NCI-H2081 treated with DMSO at 0.1 percent for 48 hours (cell line): ENCODE measurements at regions not wholly inside any gene's neighbourhood (a gene's known extent, or its start where the extent isn't known, plus 50 kb on each side); places are given as distances from the start of the nearest gene placed in this dataset.

Experiments used
- DNase-seq: peaks from one replicate; lab custom pipeline; 2025; lab: John Stamatoyannopoulos, UW

DNA sequence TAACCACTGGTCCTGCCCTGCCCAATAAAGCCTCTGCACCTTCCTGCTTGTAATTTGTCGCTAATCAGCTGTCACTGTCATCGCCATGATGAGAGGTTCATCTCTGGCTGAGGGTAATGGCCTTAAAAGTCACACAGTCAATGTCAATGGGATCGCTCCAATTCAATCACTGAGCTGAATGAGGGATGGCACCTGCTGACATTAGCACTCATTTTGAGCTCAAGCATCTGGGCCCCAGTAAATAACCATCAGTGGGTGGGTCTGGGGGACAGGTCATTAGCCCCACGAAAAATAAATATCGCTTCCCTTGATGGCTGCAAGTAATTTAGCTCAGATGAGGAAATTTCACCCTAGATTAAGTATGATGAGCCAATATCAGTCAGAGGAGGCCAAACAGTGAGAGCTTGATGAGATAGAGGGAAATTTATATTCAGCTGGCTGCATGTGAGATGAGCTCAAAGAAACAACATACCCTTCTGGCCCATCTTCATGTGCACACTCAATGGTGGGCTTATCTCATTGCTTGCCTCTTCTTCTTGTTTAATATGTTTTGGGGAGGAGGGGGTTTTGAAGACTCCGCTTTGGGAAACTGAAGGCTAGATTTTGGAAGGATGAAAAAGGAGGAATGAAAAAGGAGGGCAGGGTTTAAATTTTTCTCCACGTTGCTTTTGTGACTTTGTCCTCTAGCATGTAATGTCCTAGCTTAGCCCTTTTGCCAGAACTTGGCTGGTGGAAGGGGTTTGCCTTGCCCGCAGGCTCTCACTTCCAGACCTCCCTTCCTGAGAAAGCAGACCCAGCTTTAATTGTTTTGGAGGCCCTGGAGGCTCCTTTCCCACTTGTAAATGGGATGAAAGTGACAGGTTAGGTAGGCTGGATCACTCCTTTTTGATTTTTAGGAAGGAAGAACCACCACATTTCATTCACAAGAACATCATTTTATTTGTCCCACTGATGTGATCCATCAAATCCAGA, 84.8 kb upstream of the PAQR3 start:
- DNase-seq = no peak

DNA sequence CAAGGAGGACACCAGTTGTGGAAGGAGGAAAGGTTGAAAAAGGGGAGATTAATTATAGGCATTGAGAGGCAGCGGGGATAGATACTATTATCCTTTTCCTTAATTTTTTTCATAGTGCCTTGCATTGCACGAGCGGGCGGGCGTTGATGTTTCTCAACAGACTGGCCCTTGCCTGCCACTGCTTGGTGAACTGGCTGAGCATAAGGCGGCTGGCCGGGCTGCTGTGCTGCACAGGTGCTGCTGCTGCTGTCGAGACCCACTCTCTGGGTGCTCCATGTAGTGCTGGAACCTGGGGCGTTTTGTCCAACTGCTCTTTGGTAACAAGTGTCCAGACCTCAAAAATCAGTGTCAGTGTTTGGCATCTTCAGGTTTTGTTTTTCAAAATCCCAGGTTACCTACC, 83.3 kb upstream of the PAQR3 start:
- no peak for DNase-seq

- DNase-seq = no peak
Measured at GRCh38 chr4:79017481-79017880, 78.2 kb upstream of the PAQR3 start.

GRCh38 chr4:79016878-79017277, 77.6 kb upstream of the PAQR3 start:
- DNase-seq = no peak

DNA sequence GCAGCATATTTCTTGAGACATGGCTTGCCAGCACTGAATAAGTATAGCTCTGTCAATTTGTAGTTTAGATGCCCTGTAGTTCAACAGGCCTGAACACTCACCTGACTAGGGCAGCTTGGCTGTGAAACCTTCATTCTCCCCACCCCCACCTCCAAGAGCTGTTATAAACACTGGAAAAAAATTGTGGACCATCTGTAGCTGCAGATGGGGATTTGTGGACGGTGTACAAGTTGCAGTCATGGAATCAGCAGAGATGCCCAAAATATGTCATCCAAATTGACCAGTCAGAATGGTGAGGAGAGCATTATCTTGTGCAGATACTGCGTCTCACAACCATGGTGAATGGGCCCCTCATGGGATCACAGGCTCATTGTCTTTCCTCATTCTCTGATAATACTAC, 76.2 kb upstream of the PAQR3 start:
- no peak for DNase-seq

DNA sequence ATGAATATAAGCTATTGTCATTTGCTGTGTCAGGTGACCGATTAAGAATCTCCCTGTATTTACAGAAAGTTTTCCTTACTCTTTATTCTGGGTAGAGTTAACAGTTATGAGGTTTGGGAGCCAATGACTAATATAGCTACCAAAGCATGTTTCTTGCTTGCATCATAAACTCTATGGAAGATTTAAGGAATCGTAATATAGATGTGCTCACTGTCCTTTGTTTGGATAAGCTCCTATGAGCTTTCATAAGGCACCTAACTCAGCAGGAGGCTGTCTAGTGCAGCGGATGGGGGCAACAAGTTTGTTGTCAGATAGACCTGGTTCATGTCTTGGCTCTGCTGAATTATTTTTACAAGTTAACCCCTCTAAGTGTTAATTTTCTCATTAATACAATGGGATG, 75.0 kb upstream of the PAQR3 start:
- DNase-seq = no peak

DNA sequence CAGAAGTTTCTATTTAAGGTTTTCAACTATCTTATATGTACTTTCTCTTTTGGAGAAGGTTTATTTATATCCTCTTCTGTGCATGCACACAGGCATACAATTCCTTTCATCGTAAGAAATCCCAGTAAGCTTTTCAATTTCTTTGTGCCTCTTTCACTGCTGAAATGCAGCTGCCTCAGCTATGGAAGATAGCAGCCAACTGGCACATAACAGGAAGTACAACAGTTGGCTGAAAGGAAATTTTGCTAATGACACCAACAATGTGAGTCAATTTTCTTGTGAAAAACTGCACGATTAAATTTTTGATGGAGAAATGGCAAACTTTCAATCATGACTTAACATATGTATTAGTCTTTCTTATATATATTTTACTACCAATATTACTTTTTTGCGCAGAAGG, 74.5 kb upstream of the PAQR3 start:
- DNase-seq = no peak

GRCh38 chr4:78990938-78991810, 51.9 kb upstream of the PAQR3 start:
- DNase-seq = no peak

GRCh38 chr4:78989697-78990270, 50.5 kb upstream of the PAQR3 start:
- DNase-seq = no peak
